WERI-Rb-1 (cell line): ENCODE measurements at regions not wholly inside any gene's neighbourhood (a gene's known extent, or its start where the extent isn't known, plus 50 kb on each side); places are given as distances from the start of the nearest gene placed in this dataset.

Source experiments
- DNase-seq: peaks from one replicate; pipeline ENCODE4 v3.0.0-alpha.2; 2020
- H3K27ac ChIP-seq: fragments of 250-450 bp; sonication (Bioruptor Pico); 2 replicates; pipeline ENCODE4 v1.5.1; 2020; ENCODE audit warnings: mild to moderate bottlenecking, moderate library complexity
- H3K27me3 ChIP-seq: fragments of 250-450 bp; sonication (Bioruptor Pico); 2 replicates; pipeline ENCODE4 v1.5.1; 2021; ENCODE audit warnings: mild to moderate bottlenecking, low read depth, moderate library complexity; ENCODE audit not compliant: insufficient read depth, severe bottlenecking
- H3K36me3 ChIP-seq: fragments of 250-450 bp; sonication (Bioruptor Pico); 2 replicates; pipeline ENCODE4 v1.5.1; 2020; ENCODE audit warnings: mild to moderate bottlenecking, moderate library complexity
- H3K4me3 ChIP-seq: 2 replicates; pipeline ENCODE4 v1.5.1; 2011; ENCODE audit warnings: low read depth, mild to moderate bottlenecking, control low read depth, low read length
- H3K9me3 ChIP-seq: fragments of 250-450 bp; sonication (Bioruptor Pico); 2 replicates; pipeline ENCODE4 v1.5.1; 2021; ENCODE audit warnings: mild to moderate bottlenecking, moderate library complexity; ENCODE audit not compliant: severe bottlenecking
- CTCF ChIP-seq: IDR thresholded peaks from 2 replicates; pipeline ENCODE4 v1.5.1; 2011; ENCODE audit warnings: low read depth, mild to moderate bottlenecking, control low read depth, inconsistent platforms, low read length

DNA sequence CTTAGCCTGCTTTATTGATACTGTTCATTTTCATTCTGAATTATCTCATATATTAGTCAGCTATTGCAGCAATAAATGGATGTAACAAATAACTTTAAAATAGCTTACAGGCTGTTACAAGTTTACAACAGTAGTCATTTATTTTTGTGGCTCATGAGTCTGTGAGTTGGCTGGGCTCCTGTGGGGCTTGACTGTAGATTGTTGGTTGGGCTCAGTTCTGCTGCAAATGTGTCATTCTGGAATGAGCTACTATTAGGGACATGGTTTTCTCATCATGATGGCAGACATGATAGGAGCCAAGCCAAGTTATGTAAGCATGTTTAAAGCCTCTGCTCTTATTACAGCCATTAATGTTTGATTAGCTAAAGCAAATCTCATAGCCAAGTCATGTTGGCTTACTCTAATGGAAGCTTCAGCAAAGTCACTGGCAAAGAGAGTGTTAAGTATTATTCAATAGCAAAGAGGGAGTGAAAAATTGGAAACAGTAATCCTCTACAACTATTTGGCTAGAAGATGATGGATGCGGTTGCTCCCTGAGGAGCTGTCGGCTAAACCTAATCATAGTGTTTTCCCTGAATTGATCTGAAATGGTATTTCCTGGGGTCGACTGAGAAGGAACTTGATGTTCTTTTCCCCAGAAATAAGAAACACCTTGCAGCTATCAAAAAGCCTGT lies 391.3 kb downstream of the TDRD3 start:
- H3K9me3 ChIP-seq = no peaks in the 10 kb centered on the region
- H3K4me3 ChIP-seq = no peak overlapping the region
- no peak for TF ChIP-seq CTCF
- no peaks in the 10 kb centered on the region for H3K36me3 ChIP-seq
- no peaks in the 10 kb centered on the region for H3K27me3 ChIP-seq
- no peak overlapping the region for H3K27ac ChIP-seq
- no peak for DNase-seq

DNA sequence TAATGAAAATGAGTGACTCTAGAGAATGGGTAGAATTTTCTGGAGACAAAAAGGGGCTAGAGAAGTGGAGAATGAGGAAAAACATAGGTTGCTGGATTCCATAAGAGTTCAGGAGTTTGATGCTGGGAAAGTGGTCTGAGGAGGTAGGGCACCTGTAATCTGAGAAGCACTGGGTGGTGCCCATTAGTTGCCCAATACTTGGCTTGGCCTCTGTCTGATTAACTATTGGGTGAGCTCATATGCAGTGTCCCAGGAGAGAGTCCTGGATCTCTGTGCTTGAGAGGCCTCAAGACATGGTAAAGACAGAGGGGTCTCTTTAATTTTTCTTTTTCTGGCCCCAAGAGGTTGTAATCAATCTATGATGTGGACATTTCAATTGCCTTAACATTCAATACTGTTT lies 390.1 kb downstream of the TDRD3 start:
- no peaks in the 10 kb centered on the region for H3K36me3 ChIP-seq
- H3K27ac ChIP-seq = no peak overlapping the region
- no peak for TF ChIP-seq CTCF
- H3K27me3 ChIP-seq = no peaks in the 10 kb centered on the region
- H3K9me3 ChIP-seq = no peaks in the 10 kb centered on the region
- H3K4me3 ChIP-seq = no peak overlapping the region
- DNase-seq = no peak

- Histone ChIP-seq H3K9me3 (no peaks in the 10 kb centered on the region), H3K4me3 (no peak overlapping the region), H3K27me3 (no peaks in the 10 kb centered on the region), H3K27ac (no peak overlapping the region), H3K36me3 (no peaks in the 10 kb centered on the region)
- DNase-seq = no peak
- no peak for TF ChIP-seq CTCF
Observed at GRCh38 chr13:60772726-60773125, 375.7 kb downstream of the TDRD3 start.

DNA sequence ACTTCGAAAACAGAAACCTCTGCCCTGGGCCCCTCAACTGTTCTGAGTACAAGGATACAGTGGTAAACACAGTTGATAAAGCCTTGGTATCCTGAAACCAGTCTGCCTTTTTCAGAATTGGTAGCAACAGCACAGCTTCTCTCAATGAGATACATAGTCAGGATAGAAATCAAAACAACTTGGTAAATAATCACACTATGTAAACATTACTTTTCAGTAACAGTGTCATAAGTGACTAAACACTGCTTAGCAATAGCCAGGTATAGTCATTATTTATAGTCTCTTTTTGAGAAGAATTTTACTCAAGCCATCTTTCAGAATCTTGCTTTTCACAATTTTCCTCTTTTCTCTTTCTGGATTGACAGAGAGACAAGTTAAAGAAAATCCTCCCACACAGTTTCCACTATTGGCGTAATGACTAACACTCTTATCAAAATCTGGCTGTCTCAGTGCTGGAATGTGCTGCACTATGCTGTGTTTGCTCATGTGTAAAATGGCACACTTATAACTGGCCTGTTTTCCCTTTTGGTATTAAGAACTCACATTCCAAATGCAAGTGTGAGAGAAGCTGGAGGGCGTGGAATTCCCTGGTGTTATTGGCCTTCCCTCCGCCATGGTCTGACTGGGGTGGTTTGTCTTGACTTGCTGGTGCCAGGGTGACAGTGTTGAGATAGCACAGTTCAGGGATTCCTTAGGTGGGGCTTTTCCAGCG lies 368.8 kb downstream of the TDRD3 start:
- no peak for TF ChIP-seq CTCF
- H3K9me3 ChIP-seq = no peaks in the 10 kb centered on the region
- no peaks in the 10 kb centered on the region for H3K27me3 ChIP-seq
- no peak overlapping the region for H3K4me3 ChIP-seq
- H3K27ac ChIP-seq = no peak overlapping the region
- no peaks in the 10 kb centered on the region for H3K36me3 ChIP-seq
- no peak for DNase-seq

- TF ChIP-seq CTCF = no peak
- no peak for DNase-seq
- no peaks in the 10 kb centered on the region for H3K36me3 ChIP-seq
- no peak overlapping the region for H3K27ac ChIP-seq
- H3K4me3 ChIP-seq = no peak overlapping the region
- no peaks in the 10 kb centered on the region for H3K9me3 ChIP-seq
- H3K27me3 ChIP-seq = no peaks in the 10 kb centered on the region
Observed at GRCh38 chr13:60759499-60759898, 362.5 kb downstream of the TDRD3 start.
